Hepatocyte (in vitro differentiated cells): ENCODE measurements at regions not wholly inside any gene's neighbourhood (a gene's known extent, or its start where the extent isn't known, plus 50 kb on each side); places are given as distances from the start of the nearest gene placed in this dataset.

Experiments
- EZH2 ChIP-seq: fragments of 200-600 bp; sonication (generic); IDR thresholded peaks from 2 replicates; pipeline ENCODE4 v1.6.1; 2016; ENCODE audit warnings: antibody characterized with exemption, mild to moderate bottlenecking, borderline replicate concordance
- EZH2phosphoT487 ChIP-seq: fragments of 200-600 bp; sonication (generic); IDR thresholded peaks from one replicate; pipeline ENCODE4 v1.6.1; 2018; ENCODE audit warnings: antibody characterized with exemption, mild to moderate bottlenecking, low read depth, moderate library complexity; ENCODE audit not compliant: unreplicated experiment, severe bottlenecking
- TF ChIP-seq, protein P1 (sequence below): fragments of 200-600 bp; sonication (generic); IDR thresholded peaks from 2 replicates; pipeline ENCODE4 v1.5.1; 2016; ENCODE audit warnings: antibody characterized with exemption, mild to moderate bottlenecking; ENCODE audit not compliant: poor library complexity

DNA sequence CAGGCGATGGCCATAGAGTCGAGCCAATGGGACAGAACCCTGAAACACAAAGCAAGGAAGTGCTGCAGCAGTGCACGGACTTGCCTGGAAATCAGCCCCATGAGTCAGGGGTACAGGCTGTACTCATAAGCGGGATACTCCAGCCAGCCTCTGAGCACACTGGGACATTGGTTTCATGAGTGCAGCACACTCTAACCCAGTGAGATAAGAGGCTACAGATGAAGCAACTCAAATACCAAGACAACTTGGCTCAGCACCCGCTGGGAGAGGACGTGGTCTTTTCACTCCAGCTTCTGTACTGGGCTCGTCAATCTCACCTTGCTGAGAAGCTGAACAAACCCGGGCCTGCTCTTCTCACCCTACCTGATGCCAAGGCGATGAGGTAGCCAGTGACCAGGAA is 98.2 kb downstream of the AXIN2 start:
- TF ChIP-seq, protein P1, sequence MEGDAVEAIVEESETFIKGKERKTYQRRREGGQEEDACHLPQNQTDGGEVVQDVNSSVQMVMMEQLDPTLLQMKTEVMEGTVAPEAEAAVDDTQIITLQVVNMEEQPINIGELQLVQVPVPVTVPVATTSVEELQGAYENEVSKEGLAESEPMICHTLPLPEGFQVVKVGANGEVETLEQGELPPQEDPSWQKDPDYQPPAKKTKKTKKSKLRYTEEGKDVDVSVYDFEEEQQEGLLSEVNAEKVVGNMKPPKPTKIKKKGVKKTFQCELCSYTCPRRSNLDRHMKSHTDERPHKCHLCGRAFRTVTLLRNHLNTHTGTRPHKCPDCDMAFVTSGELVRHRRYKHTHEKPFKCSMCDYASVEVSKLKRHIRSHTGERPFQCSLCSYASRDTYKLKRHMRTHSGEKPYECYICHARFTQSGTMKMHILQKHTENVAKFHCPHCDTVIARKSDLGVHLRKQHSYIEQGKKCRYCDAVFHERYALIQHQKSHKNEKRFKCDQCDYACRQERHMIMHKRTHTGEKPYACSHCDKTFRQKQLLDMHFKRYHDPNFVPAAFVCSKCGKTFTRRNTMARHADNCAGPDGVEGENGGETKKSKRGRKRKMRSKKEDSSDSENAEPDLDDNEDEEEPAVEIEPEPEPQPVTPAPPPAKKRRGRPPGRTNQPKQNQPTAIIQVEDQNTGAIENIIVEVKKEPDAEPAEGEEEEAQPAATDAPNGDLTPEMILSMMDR: no peak
- TF ChIP-seq EZH2 (no peak), EZH2phosphoT487 (no peak)
